Parathyroid adenoma (tissue), 2 donors: ENCODE measurements at regions not wholly inside any gene's neighbourhood (a gene's known extent, or its start where the extent isn't known, plus 50 kb on each side); places are given as distances from the start of the nearest gene placed in this dataset.
"Not testable (repeated sequence)": the region's sequence is repeated elsewhere in the genome, so short reads cannot be mapped to it uniquely, and the experiment has no call there.

Experiments used
- H2AFZ ChIP-seq: fragments of 300-600 bp; sonication (generic); one replicate; pipeline ENCODE4 v1.7.0; 2017; ENCODE audit warnings: antibody characterized with exemption, mild to moderate bottlenecking
- H3K27ac ChIP-seq: fragments of 300-600 bp; sonication (generic); one replicate; pipeline ENCODE4 v1.7.0; 2017
- H3K27me3 ChIP-seq: fragments of 300-600 bp; sonication (generic); one replicate; pipeline ENCODE4 v1.7.0; 2017; ENCODE audit warnings: low read length; ENCODE audit not compliant: control insufficient read depth, insufficient read depth
- H3K36me3 ChIP-seq: fragments of 300-600 bp; sonication (generic); one replicate; pipeline ENCODE4 v1.7.0; 2017; ENCODE audit warnings: low read length; ENCODE audit not compliant: control insufficient read depth, insufficient read depth
- H3K4me1 ChIP-seq: fragments of 300-600 bp; sonication (generic); one replicate; pipeline ENCODE4 v1.7.0; 2017; ENCODE audit warnings: control low read depth
- H3K4me2 ChIP-seq: fragments of 300-600 bp; sonication (generic); one replicate; pipeline ENCODE4 v1.7.0; 2017; ENCODE audit warnings: low read length
- H3K4me3 ChIP-seq: fragments of 300-600 bp; sonication (generic); one replicate; pipeline ENCODE4 v1.7.0; 2017; ENCODE audit warnings: low read depth, low read length
- H3K79me2 ChIP-seq: fragments of 300-600 bp; sonication (generic); one replicate; pipeline ENCODE4 v1.7.0; 2017; ENCODE audit warnings: control low read depth
- H3K9ac ChIP-seq: fragments of 300-600 bp; sonication (generic); one replicate; pipeline ENCODE4 v1.7.0; 2017; ENCODE audit warnings: mild to moderate bottlenecking
- H3K9me3 ChIP-seq: fragments of 300-600 bp; sonication (generic); one replicate; pipeline ENCODE4 v1.7.0; 2017; ENCODE audit warnings: low read length; ENCODE audit not compliant: control insufficient read depth
- CTCF ChIP-seq: fragments of 300-600 bp; sonication (generic); IDR thresholded peaks from one replicate; pipeline ENCODE4 v1.7.0; 2017; ENCODE audit warnings: antibody characterized with exemption, mild to moderate bottlenecking
- donor health status: primary hyperparathyroidism.

GRCh38 chr4:187679450-187679849, 316.1 kb upstream of the ZFP42 start:
- Histone ChIP-seq H3K4me3 (no peak overlapping the region), H3K79me2 (no peaks in the 10 kb centered on the region), H3K9me3 (no peaks in the 10 kb centered on the region), H3K9ac (no peak overlapping the region), H2AFZ (no peak overlapping the region), H3K27me3 (no peaks in the 10 kb centered on the region), H3K36me3 (no peaks in the 10 kb centered on the region), H3K27ac (no peak overlapping the region), H3K4me1 (no peaks in the 10 kb centered on the region), H3K4me2 (no peak overlapping the region)
- no peak for TF ChIP-seq CTCF

GRCh38 chr4:187685247-187685646, 310.3 kb upstream of the ZFP42 start:
- Histone ChIP-seq H3K4me2 (no peak overlapping the region), H3K36me3 (no peaks in the 10 kb centered on the region), H3K9me3 (no peaks in the 10 kb centered on the region), H2AFZ (no peak overlapping the region), H3K4me1 (no peaks in the 10 kb centered on the region), H3K79me2 (no peaks in the 10 kb centered on the region), H3K4me3 (no peak overlapping the region), H3K27ac (no peak overlapping the region), H3K9ac (no peak overlapping the region), H3K27me3 (no peaks in the 10 kb centered on the region)
- TF ChIP-seq CTCF: no peak

DNA sequence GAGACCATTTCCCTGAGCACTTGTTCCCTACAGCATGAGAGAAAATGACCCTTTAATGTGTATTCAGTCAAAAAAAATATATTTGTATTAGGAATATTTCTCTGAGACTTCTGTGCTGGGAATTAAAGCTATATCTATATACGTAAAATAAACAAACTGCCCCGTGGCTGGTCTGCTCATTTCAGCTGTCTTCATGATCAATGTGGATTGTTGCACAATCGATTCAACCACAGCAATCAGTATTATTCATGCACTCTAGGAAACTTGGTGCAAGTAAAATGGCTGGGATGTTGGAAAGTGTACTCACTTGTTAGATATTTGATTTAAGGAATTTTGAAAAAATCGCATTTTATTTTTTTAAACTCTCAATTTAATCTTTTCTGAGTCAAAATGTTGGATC, 307.9 kb upstream of the ZFP42 start:
- Histone ChIP-seq H3K9me3 (no peaks in the 10 kb centered on the region), H3K4me1 (no peaks in the 10 kb centered on the region)

GRCh38 chr4:187692626-187693025, 302.9 kb upstream of the ZFP42 start:
- H3K9me3 ChIP-seq: no peaks in the 10 kb centered on the region
- no peaks in the 10 kb centered on the region for H3K79me2 ChIP-seq
- H3K4me1 ChIP-seq: no peaks in the 10 kb centered on the region
- H2AFZ ChIP-seq: no peak overlapping the region
- no peak overlapping the region for H3K9ac ChIP-seq
- no peaks in the 10 kb centered on the region for H3K36me3 ChIP-seq
- no peak overlapping the region for H3K27ac ChIP-seq
- H3K27me3 ChIP-seq: no peaks in the 10 kb centered on the region
- no peak overlapping the region for H3K4me2 ChIP-seq
- no peak overlapping the region for H3K4me3 ChIP-seq
- no peak for TF ChIP-seq CTCF

More for the DNA sequence above, 307.9 kb upstream of the ZFP42 start:
- Histone ChIP-seq H3K79me2 (no peaks in the 10 kb centered on the region), H3K9ac (no peak overlapping the region), H3K36me3 (no peaks in the 10 kb centered on the region), H2AFZ (no peak overlapping the region), H3K27me3 (no peaks in the 10 kb centered on the region), H3K27ac (no peak overlapping the region), H3K4me2 (no peak overlapping the region), H3K4me3 (no peak overlapping the region)
- no peak for TF ChIP-seq CTCF

DNA sequence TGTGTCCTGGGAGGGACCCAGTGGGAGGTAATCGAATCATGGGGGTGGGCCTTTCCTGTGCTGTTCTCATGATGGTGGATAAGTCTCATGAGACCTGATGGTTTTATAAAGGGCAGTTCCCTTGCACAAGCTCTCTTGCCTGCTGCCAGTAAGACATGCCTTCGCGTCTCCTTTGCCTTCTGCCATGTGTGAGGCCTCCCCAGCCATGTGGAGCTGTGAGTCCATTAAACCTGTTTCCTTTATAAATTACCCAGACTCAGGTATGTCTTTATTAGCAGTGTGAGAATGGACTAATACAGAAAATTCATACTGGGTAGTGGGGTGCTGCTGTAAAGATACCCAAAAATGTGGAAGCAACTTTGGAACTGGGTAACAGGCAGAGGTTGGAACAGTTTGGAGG, 300.0 kb upstream of the ZFP42 start:
- H3K27ac ChIP-seq, H3K9me3 ChIP-seq, H3K27me3 ChIP-seq, H3K79me2 ChIP-seq, H3K9ac ChIP-seq, H3K4me2 ChIP-seq, H2AFZ ChIP-seq, H3K36me3 ChIP-seq, H3K4me1 ChIP-seq, H3K4me3 ChIP-seq: not testable (repeated sequence)
